GM19239 (cell line): ENCODE measurements at regions not wholly inside any gene's neighbourhood (a gene's known extent, or its start where the extent isn't known, plus 50 kb on each side); places are given as distances from the start of the nearest gene placed in this dataset.
A peak's percentile ranks its signal among the peaks of the same experiment; 100 is the strongest.
"Not testable (repeated sequence)": the region's sequence is repeated elsewhere in the genome, so short reads cannot be mapped to it uniquely, and the experiment has no call there.

ENCODE experiments used
- DNase-seq: peaks from one replicate; pipeline ENCODE4 v3.0.0; 2011; ENCODE audit warnings: low spot score; ENCODE audit not compliant: insufficient read length
- FAIRE-seq: peaks from 2 replicates; lab custom pipeline; 2011; peaks lifted over from hg19 to GRCh38; lab: Jason Lieb, UNC

DNA sequence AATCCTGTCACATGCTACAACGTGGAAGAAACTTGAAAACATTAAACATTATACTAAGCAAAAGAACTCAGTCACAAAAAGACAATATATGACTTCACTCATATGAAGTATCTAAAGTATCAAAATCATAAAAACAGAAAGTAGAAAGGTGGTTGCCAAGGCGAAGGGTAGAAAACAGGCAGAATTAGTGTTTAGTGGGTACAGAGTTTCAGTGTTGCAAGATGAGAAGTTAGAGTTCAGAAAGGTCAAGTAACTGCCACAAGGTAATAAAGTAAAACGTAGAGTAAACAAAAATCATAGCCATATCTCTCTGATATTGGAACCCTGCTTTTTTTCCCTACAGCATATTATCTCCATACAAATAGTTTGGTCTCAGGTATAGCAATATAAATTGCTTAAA lies 223.8 kb upstream of the FSCB start:
- FAIRE-seq (no peak), DNase-seq (no peak)

DNA sequence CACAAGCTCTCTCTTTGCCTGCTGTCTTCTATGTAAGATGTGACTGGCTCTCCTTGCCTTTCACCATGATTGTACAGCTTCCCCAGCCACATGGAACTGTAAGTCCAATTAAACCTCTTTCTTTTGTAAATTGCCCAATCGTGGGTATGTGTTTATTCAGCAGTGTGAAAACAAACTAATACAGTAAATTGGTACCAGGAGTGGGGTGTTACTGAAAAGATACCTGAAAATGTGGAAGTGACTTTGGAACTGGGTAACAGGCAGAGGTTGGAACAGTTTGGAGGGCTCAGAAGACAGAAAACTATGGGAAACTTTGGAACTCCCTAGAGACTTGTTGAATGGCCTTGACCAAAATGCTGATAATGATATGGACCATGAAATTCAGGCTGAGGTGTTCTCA lies 214.3 kb upstream of the FSCB start:
- DNase-seq, FAIRE-seq: not testable (repeated sequence)

GRCh38 chr14:44720707-44721106 lies 213.6 kb upstream of the FSCB start:
- DNase-seq (no peak), FAIRE-seq (no peak)

DNA sequence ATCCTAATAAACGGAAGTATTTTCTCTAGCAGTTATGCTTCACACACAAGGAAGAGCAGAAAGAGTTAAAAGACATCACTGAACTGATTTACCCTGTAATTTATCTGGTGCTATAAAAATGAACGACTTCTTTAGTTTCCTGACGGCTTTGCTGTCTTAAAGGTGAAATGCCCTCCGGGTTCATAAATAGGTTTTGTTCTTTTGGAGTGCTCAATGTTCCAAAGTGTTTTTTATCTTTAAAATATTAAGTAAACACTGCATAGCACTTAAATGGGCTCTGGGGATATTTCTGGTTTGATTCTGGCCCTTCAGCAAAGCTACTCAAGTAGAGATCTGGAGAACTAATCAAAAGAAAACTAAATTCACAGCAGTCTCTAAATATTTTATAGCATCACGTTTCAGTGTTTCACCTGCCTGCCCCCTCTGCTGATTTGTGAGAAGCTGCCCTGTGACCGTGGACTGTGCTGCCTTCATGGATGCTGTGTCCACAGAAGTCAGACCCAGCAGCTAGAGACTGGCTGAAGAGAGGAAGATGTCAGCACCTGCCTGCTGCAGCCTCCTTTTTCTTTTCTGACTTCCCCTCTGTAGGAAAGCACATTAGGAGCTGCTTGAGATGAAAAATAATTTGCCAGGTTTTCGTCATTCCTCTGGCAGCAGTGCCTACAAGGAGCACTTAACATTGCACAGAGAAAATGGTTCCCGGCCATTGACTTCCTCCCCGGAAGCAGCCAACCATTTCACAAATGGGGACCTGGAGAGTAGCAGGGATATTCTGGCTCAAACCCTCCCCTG lies 205.1 kb upstream of the FSCB start:
- DNase-seq (no peak), FAIRE-seq (no peak)

- FAIRE-seq (no peak), DNase-seq (no peak)
These were observed 194.6 kb upstream of the FSCB start for GRCh38 chr14:44701563-44702263.

DNA sequence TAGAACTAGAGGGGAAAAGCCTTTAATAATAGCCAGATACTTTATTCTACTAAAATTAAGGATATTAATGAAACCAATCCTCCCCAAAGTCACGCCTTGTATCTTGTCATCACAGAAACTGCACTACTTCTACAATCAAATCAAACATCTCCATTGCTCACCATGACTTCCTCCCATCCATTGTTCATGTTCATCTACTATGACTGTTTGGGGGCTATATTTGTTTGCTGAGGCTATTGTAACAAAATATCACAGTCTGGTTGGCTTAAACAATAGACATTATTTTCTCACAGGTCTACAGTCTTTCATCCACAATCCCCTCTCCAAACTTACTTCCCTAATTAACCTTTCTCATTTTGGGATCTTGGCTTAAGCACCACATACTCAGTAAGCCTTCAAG lies 193.6 kb upstream of the FSCB start:
- no peak for FAIRE-seq
- no peak for DNase-seq

- FAIRE-seq, result no peak
These were observed 193.1 kb upstream of the FSCB start for GRCh38 chr14:44700184-44700583.

DNA sequence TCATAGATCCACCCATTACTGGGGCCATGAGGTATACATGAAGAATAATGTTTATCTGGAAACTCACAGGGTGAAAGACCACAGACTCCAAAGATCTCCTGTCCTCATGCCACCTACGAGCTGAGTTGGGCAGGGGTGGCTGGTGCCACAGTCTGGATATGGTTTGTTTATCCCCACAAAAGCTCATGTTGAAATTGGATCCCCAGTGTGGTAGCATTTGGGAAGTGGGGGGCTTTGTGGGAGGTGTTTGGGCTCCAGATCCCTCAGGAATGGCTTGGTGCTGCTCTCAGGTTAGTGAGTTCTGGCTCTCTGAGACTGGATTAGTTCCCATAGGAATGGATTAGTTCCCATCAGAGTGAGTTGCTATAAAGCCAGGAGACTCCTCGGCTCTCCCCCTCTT lies 192.3 kb upstream of the FSCB start:
- DNase-seq (no peak), FAIRE-seq (no peak)

More at GRCh38 chr14:44700184-44700583, 193.1 kb upstream of the FSCB start:
- DNase-seq, result no peak

- DNase-seq, result no peak
- no peak for FAIRE-seq
These were observed 162.4 kb upstream of the FSCB start for GRCh38 chr14:44669496-44669895.

- peak; percentile 53 for FAIRE-seq
These were observed 156.1 kb upstream of the FSCB start for GRCh38 chr14:44663136-44663535.

DNA sequence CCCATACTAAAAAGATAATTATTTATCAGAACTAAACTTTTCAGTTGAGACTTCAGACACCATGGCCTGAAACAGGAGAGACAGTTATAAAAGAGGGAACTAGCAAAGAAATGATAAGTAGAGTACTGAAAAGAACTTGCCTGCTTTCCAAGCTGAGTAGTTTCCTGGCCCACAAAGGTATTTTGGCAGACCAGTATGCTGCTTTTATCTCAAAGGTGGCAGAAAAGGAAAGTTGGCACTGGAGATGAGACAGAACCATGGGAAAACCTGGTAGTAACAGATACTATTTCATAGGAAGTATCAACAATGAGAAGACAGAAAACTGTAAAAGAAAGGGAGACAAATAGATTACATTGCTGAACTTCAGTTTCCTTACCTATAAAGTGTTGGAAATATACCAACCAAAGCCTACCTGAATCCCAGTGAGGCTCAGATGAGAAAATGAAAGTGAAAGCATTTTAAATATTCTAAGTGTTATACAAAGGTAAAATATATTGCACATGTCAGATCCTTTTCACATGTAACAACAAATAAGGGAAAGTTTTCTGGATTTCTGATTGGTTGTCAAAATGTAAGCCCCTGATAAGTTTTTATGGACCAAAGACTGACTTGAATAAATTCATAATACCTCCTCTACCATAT lies 155.3 kb upstream of the FSCB start:
- no peak for FAIRE-seq
- DNase-seq, result no peak

More at GRCh38 chr14:44663136-44663535, 156.1 kb upstream of the FSCB start:
- DNase-seq, result no peak

- no peak for FAIRE-seq
These were observed 151.3 kb upstream of the FSCB start for GRCh38 chr14:44658389-44658696.

GRCh38 chr14:44657696-44658388 lies 150.8 kb upstream of the FSCB start:
- FAIRE-seq (no peak), DNase-seq (no peak)

More at GRCh38 chr14:44658389-44658696, 151.3 kb upstream of the FSCB start:
- no peak for DNase-seq

GRCh38 chr14:44657203-44657602 lies 150.1 kb upstream of the FSCB start:
- DNase-seq, result no peak
- FAIRE-seq, result no peak

DNA sequence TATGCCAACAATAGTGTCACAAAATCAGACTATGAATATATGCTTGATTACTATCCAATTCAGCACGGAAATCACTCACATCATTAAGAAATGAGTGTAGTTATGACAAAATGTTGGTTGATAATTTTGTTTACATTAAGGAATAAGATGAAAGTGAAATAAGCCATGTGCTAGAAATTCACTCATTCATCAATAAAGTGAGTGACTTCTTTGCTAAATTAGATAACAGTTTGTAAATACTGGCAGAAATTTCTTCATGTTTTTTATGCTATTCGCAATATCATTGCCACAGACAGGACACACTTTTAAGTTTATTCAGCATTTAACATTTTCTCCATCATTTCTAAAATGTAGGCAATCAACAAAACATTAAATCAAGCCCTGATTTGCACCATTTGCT lies 147.5 kb upstream of the FSCB start:
- FAIRE-seq (no peak), DNase-seq (no peak)

GRCh38 chr14:44653641-44654040 lies 146.6 kb upstream of the FSCB start:
- DNase-seq (no peak), FAIRE-seq (no peak)

DNA sequence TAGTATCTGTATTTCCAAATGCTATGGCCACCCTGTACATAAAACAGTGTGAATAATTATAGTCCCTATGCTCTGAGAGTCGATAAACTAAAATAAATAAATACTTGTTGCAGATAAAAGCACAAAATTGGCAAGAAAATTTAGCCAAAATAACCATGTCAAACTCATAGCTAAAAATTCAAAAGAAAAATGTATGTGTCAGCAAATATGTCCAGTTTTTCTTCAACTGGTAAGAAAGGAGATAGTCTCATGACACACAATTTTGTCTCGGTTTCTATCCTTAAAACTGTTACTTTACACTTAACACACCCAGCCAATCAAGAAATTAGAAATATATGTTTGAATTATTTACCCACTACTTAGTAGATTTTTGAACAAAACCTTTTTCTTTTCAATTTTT lies 145.6 kb upstream of the FSCB start:
- no peak for DNase-seq
- FAIRE-seq, result no peak

- FAIRE-seq, result no peak
- DNase-seq, result no peak
These were observed 142.0 kb upstream of the FSCB start for GRCh38 chr14:44649061-44649460.

- FAIRE-seq, result no peak
- no peak for DNase-seq
These were observed 133.3 kb upstream of the FSCB start for GRCh38 chr14:44640416-44640815.

GRCh38 chr14:44639781-44640385 lies 132.8 kb upstream of the FSCB start:
- FAIRE-seq (no peak), DNase-seq (no peak)
